ENCODE measurements at regions not wholly inside any gene's neighbourhood (a gene's known extent, or its start where the extent isn't known, plus 50 kb on each side); places are given as distances from the start of the nearest gene placed in this dataset.
A peak's percentile ranks its signal among the peaks of the same experiment; 100 is the strongest.
"Not testable (repeated sequence)": the region's sequence is repeated elsewhere in the genome, so short reads cannot be mapped to it uniquely, and the experiment has no call there.

- DNase-seq = no peak
Measured at GRCh38 chr16:10232757-10233156, 50.5 kb upstream of the GRIN2A start.

- no peak for DNase-seq
Measured at GRCh38 chr16:10239640-10240039, 57.4 kb upstream of the GRIN2A start.

- no peak for DNase-seq
Measured at GRCh38 chr16:10240854-10241613, 58.8 kb upstream of the GRIN2A start.

GRCh38 chr16:10242097-10242496, 59.9 kb upstream of the GRIN2A start:
- DNase-seq = no peak

GRCh38 chr16:10242916-10243315, 60.7 kb upstream of the GRIN2A start:
- no peak for DNase-seq

- DNase-seq = no peak
Measured at GRCh38 chr16:10245002-10245401, 62.8 kb upstream of the GRIN2A start.

GRCh38 chr16:10250137-10250828, 68.1 kb upstream of the GRIN2A start:
- DNase-seq = no peak

- DNase-seq = no peak
Measured at GRCh38 chr16:10252155-10252554, 69.9 kb upstream of the GRIN2A start.

- no peak for DNase-seq
Measured at GRCh38 chr16:10253409-10253808, 71.2 kb upstream of the GRIN2A start.

GRCh38 chr16:10255728-10256127, 73.5 kb upstream of the GRIN2A start:
- DNase-seq = no peak

GRCh38 chr16:10256784-10257641, 74.8 kb upstream of the GRIN2A start:
- DNase-seq = peak; percentile 5 to 68

- DNase-seq = not testable (repeated sequence)
Measured at GRCh38 chr16:10257642-10258251, 75.5 kb upstream of the GRIN2A start.

GRCh38 chr16:10258930-10259603, 76.8 kb upstream of the GRIN2A start:
- not testable (repeated sequence) for DNase-seq

GRCh38 chr16:10261077-10261476, 78.8 kb upstream of the GRIN2A start:
- DNase-seq = no peak

GRCh38 chr16:10261526-10261925, 79.3 kb upstream of the GRIN2A start:
- DNase-seq = not testable (repeated sequence)

- no peak for DNase-seq
Measured at GRCh38 chr16:10262377-10263132, 80.3 kb upstream of the GRIN2A start.

- no peak for DNase-seq
Measured at GRCh38 chr16:10265770-10266615, 83.8 kb upstream of the GRIN2A start.

GRCh38 chr16:10266809-10267208, 84.6 kb upstream of the GRIN2A start:
- DNase-seq = no peak

GRCh38 chr16:10269632-10270031, 87.4 kb upstream of the GRIN2A start:
- DNase-seq = no peak

- DNase-seq = not testable (repeated sequence)
Measured at GRCh38 chr16:10272250-10272854, 90.1 kb upstream of the GRIN2A start.

All from bone marrow (tissue), 2 donors.